Nephron progenitor cell (in vitro differentiated cells): ENCODE measurements at regions not wholly inside any gene's neighbourhood (a gene's known extent, or its start where the extent isn't known, plus 50 kb on each side); places are given as distances from the start of the nearest gene placed in this dataset.

Experiments
- DNase-seq: peaks from one replicate; pipeline ENCODE4 v3.0.0; 2021
- H3K27ac Mint-ChIP-seq: 2 replicates; pipeline ENCODE4 v1.8.0; 2021; ENCODE audit warnings: mild to moderate bottlenecking, moderate library complexity, mixed read lengths
- H3K27me3 Mint-ChIP-seq: 2 replicates; pipeline ENCODE4 v1.8.0; 2021; ENCODE audit warnings: mild to moderate bottlenecking, low read depth, mixed read lengths; ENCODE audit not compliant: poor library complexity
- H3K36me3 Mint-ChIP-seq: 2 replicates; pipeline ENCODE4 v1.8.0; 2021; ENCODE audit warnings: low read depth, mixed read lengths
- H3K4me1 Mint-ChIP-seq: 2 replicates; pipeline ENCODE4 v1.8.0; 2021; ENCODE audit warnings: mixed read lengths
- H3K4me3 Mint-ChIP-seq: 2 replicates; pipeline ENCODE4 v1.8.0; 2021; ENCODE audit warnings: mild to moderate bottlenecking, moderate library complexity, mixed read lengths
- H3K9me3 Mint-ChIP-seq: 2 replicates; pipeline ENCODE4 v1.8.0; 2021; ENCODE audit warnings: mild to moderate bottlenecking, moderate library complexity, mixed read lengths
- TF ChIP-seq, protein P1 (sequence below): fragments of 200-600 bp; sonication (generic); IDR thresholded peaks from 2 replicates; pipeline ENCODE4 v1.5.0; 2021; ENCODE audit warnings: antibody characterized with exemption

GRCh38 chr11:104672897-104673296 lies 225.4 kb downstream of the CASP12 start:
- peaks cover 26% of the 10 kb centered on the region for H3K9me3 Mint-ChIP-seq
- TF ChIP-seq, protein P1, sequence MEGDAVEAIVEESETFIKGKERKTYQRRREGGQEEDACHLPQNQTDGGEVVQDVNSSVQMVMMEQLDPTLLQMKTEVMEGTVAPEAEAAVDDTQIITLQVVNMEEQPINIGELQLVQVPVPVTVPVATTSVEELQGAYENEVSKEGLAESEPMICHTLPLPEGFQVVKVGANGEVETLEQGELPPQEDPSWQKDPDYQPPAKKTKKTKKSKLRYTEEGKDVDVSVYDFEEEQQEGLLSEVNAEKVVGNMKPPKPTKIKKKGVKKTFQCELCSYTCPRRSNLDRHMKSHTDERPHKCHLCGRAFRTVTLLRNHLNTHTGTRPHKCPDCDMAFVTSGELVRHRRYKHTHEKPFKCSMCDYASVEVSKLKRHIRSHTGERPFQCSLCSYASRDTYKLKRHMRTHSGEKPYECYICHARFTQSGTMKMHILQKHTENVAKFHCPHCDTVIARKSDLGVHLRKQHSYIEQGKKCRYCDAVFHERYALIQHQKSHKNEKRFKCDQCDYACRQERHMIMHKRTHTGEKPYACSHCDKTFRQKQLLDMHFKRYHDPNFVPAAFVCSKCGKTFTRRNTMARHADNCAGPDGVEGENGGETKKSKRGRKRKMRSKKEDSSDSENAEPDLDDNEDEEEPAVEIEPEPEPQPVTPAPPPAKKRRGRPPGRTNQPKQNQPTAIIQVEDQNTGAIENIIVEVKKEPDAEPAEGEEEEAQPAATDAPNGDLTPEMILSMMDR, result no peak
- no peaks in the 10 kb centered on the region for H3K36me3 Mint-ChIP-seq
- no peak for DNase-seq
- no peak overlapping the region for H3K4me3 Mint-ChIP-seq
- H3K4me1 Mint-ChIP-seq, result peaks cover 4% of the 10 kb centered on the region
- no peak overlapping the region for H3K27ac Mint-ChIP-seq
- H3K27me3 Mint-ChIP-seq, result peaks cover 3% of the 10 kb centered on the region

DNA sequence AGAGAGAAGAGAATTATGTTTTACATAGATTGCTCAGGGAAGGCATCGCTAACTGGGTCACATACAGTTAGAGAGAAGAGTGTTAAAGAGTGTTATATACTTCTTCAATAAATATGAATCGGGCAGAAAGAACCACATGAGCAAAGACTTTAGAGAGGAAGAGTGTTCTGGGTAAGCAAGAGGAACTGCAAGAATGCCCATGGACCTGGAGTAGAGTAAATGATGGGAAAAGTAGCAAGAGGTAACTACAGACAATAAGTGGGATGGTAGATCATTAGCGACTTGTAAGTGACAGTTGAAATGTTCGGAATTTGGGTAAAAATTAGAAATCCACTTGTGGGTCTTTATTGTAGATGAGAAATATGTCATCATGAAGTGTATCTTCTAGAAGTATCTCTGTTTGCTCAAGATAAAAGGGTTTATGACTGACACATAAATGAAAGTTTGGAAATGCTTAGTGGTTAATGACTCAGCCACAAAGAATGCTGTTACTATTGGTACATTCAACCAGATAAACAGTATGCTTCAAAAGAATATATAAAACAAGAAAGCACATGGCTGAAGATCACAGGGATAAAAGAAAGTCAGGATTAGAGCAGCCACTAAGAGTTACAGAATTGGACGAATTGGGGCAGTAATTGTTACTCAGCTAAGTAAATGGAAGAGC lies 229.3 kb downstream of the CASP12 start:
- DNase-seq, result no peak
- TF ChIP-seq, protein P1, result no peak
- peaks cover 7% of the 10 kb centered on the region for H3K9me3 Mint-ChIP-seq
- H3K4me3 Mint-ChIP-seq, result no peak overlapping the region
- no peaks in the 10 kb centered on the region for H3K36me3 Mint-ChIP-seq
- no peaks in the 10 kb centered on the region for H3K27me3 Mint-ChIP-seq
- H3K4me1 Mint-ChIP-seq, result peaks cover 4% of the 10 kb centered on the region
- no peak overlapping the region for H3K27ac Mint-ChIP-seq

GRCh38 chr11:104666624-104667023 lies 231.6 kb downstream of the CASP12 start:
- H3K4me3 Mint-ChIP-seq, result no peak overlapping the region
- peaks cover 4% of the 10 kb centered on the region for H3K4me1 Mint-ChIP-seq
- DNase-seq, result no peak
- no peak overlapping the region for H3K27ac Mint-ChIP-seq
- H3K36me3 Mint-ChIP-seq, result no peaks in the 10 kb centered on the region
- H3K9me3 Mint-ChIP-seq, result no peaks in the 10 kb centered on the region
- TF ChIP-seq, protein P1, result no peak
- no peaks in the 10 kb centered on the region for H3K27me3 Mint-ChIP-seq

GRCh38 chr11:104665641-104666040 lies 232.6 kb downstream of the CASP12 start:
- TF ChIP-seq, protein P1, result no peak
- H3K4me1 Mint-ChIP-seq, result no peaks in the 10 kb centered on the region
- H3K9me3 Mint-ChIP-seq, result no peaks in the 10 kb centered on the region
- no peak overlapping the region for H3K27ac Mint-ChIP-seq
- no peaks in the 10 kb centered on the region for H3K27me3 Mint-ChIP-seq
- no peaks in the 10 kb centered on the region for H3K36me3 Mint-ChIP-seq
- no peak overlapping the region for H3K4me3 Mint-ChIP-seq
- DNase-seq, result no peak

GRCh38 chr11:104663190-104664140 lies 234.8 kb downstream of the CASP12 start:
- Mint-ChIP-seq H3K27me3 (no peaks in the 10 kb centered on the region), H3K4me3 (no peak overlapping the region), H3K27ac (no peak overlapping the region), H3K9me3 (no peaks in the 10 kb centered on the region), H3K36me3 (no peaks in the 10 kb centered on the region), H3K4me1 (no peaks in the 10 kb centered on the region)
- no peak for DNase-seq
- TF ChIP-seq, protein P1, result no peak
